CD14-positive monocyte (primary cell): ENCODE measurements at regions not wholly inside any gene's neighbourhood (a gene's known extent, or its start where the extent isn't known, plus 50 kb on each side); places are given as distances from the start of the nearest gene placed in this dataset.

Experiments
- DNase-seq, 3 donors: peaks; one replicate each; pipeline ENCODE4 v3.0.0-alpha.2; 2011 to 2022
- H2AFZ ChIP-seq: 2 replicates; pipeline ENCODE4 v1.6.0; 2012; ENCODE audit warnings: mild to moderate bottlenecking, low read depth, low read length, inconsistent platforms; ENCODE audit not compliant: insufficient read depth, poor library complexity, severe bottlenecking
- H3K27ac ChIP-seq, 2 donors: 1 replicate in 1 of 2; 2 replicates in 1 of 2; pipeline ENCODE4 v1.5.1; 2012 to 2013; ENCODE audit warnings: low read length in 2 of 2, control low read depth in 1 of 2, inconsistent platforms in 1 of 2, low read depth in 1 of 2, mild to moderate bottlenecking in 1 of 2
- H3K27me3 ChIP-seq, 2 donors: one replicate each; pipeline versions ENCODE4 v1.6.0 to v1.6.1; 2011 to 2013; ENCODE audit warnings: low read length in 2 of 2; ENCODE audit not compliant: control insufficient read depth in 2 of 2, insufficient read depth in 2 of 2
- H3K36me3 ChIP-seq, 2 donors: replicated peaks in 1 of 2; 1 replicate in 1 of 2; 2 replicates in 1 of 2; pipeline versions ENCODE4 v1.5.1 to v1.6.1; 2012 to 2013; ENCODE audit warnings: low read length in 2 of 2, control low read depth in 1 of 2, inconsistent platforms in 1 of 2, mild to moderate bottlenecking in 1 of 2; ENCODE audit not compliant: insufficient read depth in 2 of 2, control insufficient read depth in 1 of 2
- H3K4me1 ChIP-seq, 2 donors: 1 replicate in 1 of 2; 2 replicates in 1 of 2; pipeline versions ENCODE4 v1.5.1 to v1.6.1; 2012 to 2013; ENCODE audit warnings: low read length in 2 of 2, control low read depth in 1 of 2, inconsistent platforms in 1 of 2, mild to moderate bottlenecking in 1 of 2, moderate library complexity in 1 of 2; ENCODE audit not compliant: insufficient read depth in 2 of 2, control insufficient read depth in 1 of 2
- H3K4me2 ChIP-seq: replicated peaks from 2 replicates; pipeline ENCODE3; 2012; ENCODE audit warnings: low read length, moderate library complexity, mild to moderate bottlenecking; ENCODE audit not compliant: poor library complexity, severe bottlenecking; ENCODE audit errors: extremely low read depth
- H3K4me3 ChIP-seq, 3 experiments: fragments of 200-600 bp in 1 of 3; sonication (generic) in 1 of 3; replicated peaks in 1 of 3; 1 replicate in 2 of 3; 2 replicates in 1 of 3; pipeline ENCODE4 v1.5.1; 2011 to 2013; ENCODE audit warnings: low read length in 3 of 3, mild to moderate bottlenecking in 3 of 3, control low read depth in 2 of 3, low read depth in 2 of 3, inconsistent platforms in 1 of 3, moderate library complexity in 1 of 3
- H3K79me2 ChIP-seq: 2 replicates; pipeline ENCODE4 v1.6.0; 2012; ENCODE audit warnings: mild to moderate bottlenecking, control low read depth, inconsistent platforms, low read length, moderate library complexity; ENCODE audit not compliant: insufficient read depth
- H3K9ac ChIP-seq: 2 replicates; pipeline ENCODE4 v1.6.0; 2017; ENCODE audit warnings: low read length, mild to moderate bottlenecking; ENCODE audit not compliant: insufficient read depth, poor library complexity, severe bottlenecking
- H3K9me3 ChIP-seq, 2 donors: replicated peaks in 1 of 2; 1 replicate in 1 of 2; 2 replicates in 1 of 2; pipeline versions ENCODE4 v1.5.1 to v1.6.1; 2012 to 2013; ENCODE audit warnings: low read length in 2 of 2, control low read depth in 1 of 2; ENCODE audit not compliant: control insufficient read depth in 1 of 2, insufficient read depth in 1 of 2
- H4K20me1 ChIP-seq: 2 replicates; pipeline ENCODE4 v1.6.0; 2012; ENCODE audit warnings: mild to moderate bottlenecking, low read length, control low read depth, moderate library complexity; ENCODE audit not compliant: insufficient read depth
- H3K27ac Mint-ChIP-seq, 7 donors: one replicate each; pipeline ENCODE4 v1.8.0; 2020; ENCODE audit warnings: mild to moderate bottlenecking in 7 of 7, mixed read lengths in 7 of 7, moderate library complexity in 6 of 7, inconsistent platforms in 2 of 7
- H3K27me3 Mint-ChIP-seq, 3 donors: one replicate each; pipeline ENCODE4 v1.8.0; 2021 to 2022; ENCODE audit warnings: low read depth in 3 of 3, mild to moderate bottlenecking in 3 of 3, mixed read lengths in 3 of 3, moderate library complexity in 3 of 3, inconsistent platforms in 1 of 3
- H3K36me3 Mint-ChIP-seq, 2 donors: one replicate each; pipeline ENCODE4 v1.8.0; 2020; ENCODE audit warnings: mixed read lengths in 2 of 2, inconsistent platforms in 1 of 2, mild to moderate bottlenecking in 1 of 2
- H3K4me1 Mint-ChIP-seq: one replicate; pipeline ENCODE4 v1.8.0; 2020; ENCODE audit warnings: mild to moderate bottlenecking, mixed read lengths
- H3K4me3 Mint-ChIP-seq, 2 donors: one replicate each; pipeline ENCODE4 v1.8.0; 2020; ENCODE audit warnings: mild to moderate bottlenecking in 2 of 2, mixed read lengths in 2 of 2, moderate library complexity in 1 of 2
- H3K9me3 Mint-ChIP-seq, 7 donors: one replicate each; pipeline ENCODE4 v1.8.0; 2020 to 2022; ENCODE audit warnings: mixed read lengths in 7 of 7, mild to moderate bottlenecking in 6 of 7, moderate library complexity in 6 of 7, inconsistent platforms in 2 of 7
- WGBS: methylation state at CpG from one replicate; pipeline ENCODE4 v1.1.5; 2013; ENCODE audit warnings: missing lambda C conversion rate; ENCODE audit not compliant: insufficient coverage; 5-methylcytosine and 5-hydroxymethylcytosine counted together
- intact Hi-C, 2 donors: fragments of 100-400 bp; cut with micrococcal nuclease; formaldehyde crosslinking; loops; one replicate each; pipeline versions ENCODE4 v1.15.0 to v1.15.1; 2023
- TF ChIP-seq, protein P1 (sequence below): fragments of 200-600 bp; IDR thresholded peaks from one replicate; pipeline ENCODE4 v1.8.0; 2022; ENCODE audit warnings: antibody characterized with exemption, mild to moderate bottlenecking

GRCh38 chr10:62671104-62671503, 133.4 kb upstream of the ADO start:
- H3K4me3 ChIP-seq = no peak overlapping the region
- DNase-seq = no peak
- Mint-ChIP-seq H3K27ac (no peak overlapping the region), H3K27me3 (peaks cover 0 to 2% (median 1%) of the 10 kb centered on the region in 3 donors), H3K9me3 (peaks cover 0 to 5% (median 0%) of the 10 kb centered on the region in 7 donors), H3K36me3 (peaks cover 0 to 2% of the 10 kb centered on the region in 2 donors), H3K4me3 (no peak overlapping the region), H3K4me1 (peaks cover 19% of the 10 kb centered on the region)
- H3K27me3 ChIP-seq = no peaks in the 10 kb centered on the region
- WGBS = no CpG with 5 or more reads among the region's 1 CpG
- H3K27ac ChIP-seq = no peak overlapping the region
- peaks cover 16 to 22% of the 10 kb centered on the region in 2 donors for H3K4me1 ChIP-seq
- H2AFZ ChIP-seq = no peak overlapping the region
- no peaks in the 10 kb centered on the region for H3K36me3 ChIP-seq
- H3K4me2 ChIP-seq = no peak overlapping the region
- H3K9me3 ChIP-seq = no peaks in the 10 kb centered on the region
- TF ChIP-seq, protein P1, sequence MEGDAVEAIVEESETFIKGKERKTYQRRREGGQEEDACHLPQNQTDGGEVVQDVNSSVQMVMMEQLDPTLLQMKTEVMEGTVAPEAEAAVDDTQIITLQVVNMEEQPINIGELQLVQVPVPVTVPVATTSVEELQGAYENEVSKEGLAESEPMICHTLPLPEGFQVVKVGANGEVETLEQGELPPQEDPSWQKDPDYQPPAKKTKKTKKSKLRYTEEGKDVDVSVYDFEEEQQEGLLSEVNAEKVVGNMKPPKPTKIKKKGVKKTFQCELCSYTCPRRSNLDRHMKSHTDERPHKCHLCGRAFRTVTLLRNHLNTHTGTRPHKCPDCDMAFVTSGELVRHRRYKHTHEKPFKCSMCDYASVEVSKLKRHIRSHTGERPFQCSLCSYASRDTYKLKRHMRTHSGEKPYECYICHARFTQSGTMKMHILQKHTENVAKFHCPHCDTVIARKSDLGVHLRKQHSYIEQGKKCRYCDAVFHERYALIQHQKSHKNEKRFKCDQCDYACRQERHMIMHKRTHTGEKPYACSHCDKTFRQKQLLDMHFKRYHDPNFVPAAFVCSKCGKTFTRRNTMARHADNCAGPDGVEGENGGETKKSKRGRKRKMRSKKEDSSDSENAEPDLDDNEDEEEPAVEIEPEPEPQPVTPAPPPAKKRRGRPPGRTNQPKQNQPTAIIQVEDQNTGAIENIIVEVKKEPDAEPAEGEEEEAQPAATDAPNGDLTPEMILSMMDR = no peak
- intact Hi-C loops = no loop called here
- H3K9ac ChIP-seq = no peak overlapping the region
- H4K20me1 ChIP-seq = no peaks in the 10 kb centered on the region
- H3K79me2 ChIP-seq = no peaks in the 10 kb centered on the region

GRCh38 chr10:62681211-62681940, 123.1 kb upstream of the ADO start:
- peak overlapping the region; percentile 21 to 62 for H3K27ac ChIP-seq
- no peak overlapping the region for H2AFZ ChIP-seq
- H3K4me2 ChIP-seq = peak overlapping the region; percentile 21
- H4K20me1 ChIP-seq = no peaks in the 10 kb centered on the region
- H3K4me1 Mint-ChIP-seq = peaks cover 26% of the 10 kb centered on the region
- intact Hi-C loops = loop anchor here in 1 of 2 donors (5.0 kb wide), 2 partner anchors 44 to 69 kb away; no protein-coding TSS in a partner anchor
- H3K36me3 Mint-ChIP-seq = peaks cover 2% of the 10 kb centered on the region in 2 donors
- no peaks in the 10 kb centered on the region for H3K36me3 ChIP-seq
- 4% methylated on average over 7 of the region's 8 CpGs for whole genome bisulfite sequencing
- H3K27me3 Mint-ChIP-seq = no peaks in the 10 kb centered on the region
- peak overlapping the region in 1 of 2 donors; percentile 20 for H3K4me3 Mint-ChIP-seq
- no peaks in the 10 kb centered on the region for H3K27me3 ChIP-seq
- H3K9me3 Mint-ChIP-seq = peaks cover 0 to 12% (median 7%) of the 10 kb centered on the region in 7 donors
- peaks cover 16 to 18% of the 10 kb centered on the region in 2 donors for H3K4me1 ChIP-seq
- DNase-seq = peak; percentile 85 to 99 (median 94)
- TF ChIP-seq, protein P1 = peak; percentile 26
- H3K4me3 ChIP-seq = peak overlapping the region in 1 of 3 experiments; percentile 1
- no peaks in the 10 kb centered on the region for H3K9me3 ChIP-seq
- peak overlapping the region; percentile 30 to 88 (median 53) for H3K27ac Mint-ChIP-seq
- H3K9ac ChIP-seq = no peak overlapping the region
- no peaks in the 10 kb centered on the region for H3K79me2 ChIP-seq
